Neutrophil (primary cell): ENCODE measurements at regions not wholly inside any gene's neighbourhood (a gene's known extent, or its start where the extent isn't known, plus 50 kb on each side); places are given as distances from the start of the nearest gene placed in this dataset.

Experiments
- H3K27ac ChIP-seq: fragments of 200-600 bp; sonication (generic); 2 replicates; pipeline ENCODE4 v1.5.1; 2016; ENCODE audit warnings: mild to moderate bottlenecking, moderate library complexity
- H3K27me3 ChIP-seq: fragments of 200-600 bp; sonication (generic); 2 replicates; pipeline ENCODE4 v1.6.0; 2016; ENCODE audit warnings: mild to moderate bottlenecking
- H3K36me3 ChIP-seq: fragments of 200-600 bp; sonication (generic); 2 replicates; pipeline ENCODE4 v1.5.1; 2017
- H3K4me1 ChIP-seq, 2 experiments: fragments of 200-600 bp in 1 of 2; sonication (generic) in 1 of 2; 1 replicate in 1 of 2; 2 replicates in 1 of 2; pipeline versions ENCODE4 v1.5.1 to v1.6.1; 2013 to 2016; ENCODE audit warnings: low read depth in 1 of 2, low read length in 1 of 2, mild to moderate bottlenecking in 1 of 2, moderate library complexity in 1 of 2; ENCODE audit not compliant: control insufficient read depth in 1 of 2, insufficient read depth in 1 of 2
- H3K4me3 ChIP-seq, 2 experiments: fragments of 200-600 bp in 1 of 2; sonication (generic) in 1 of 2; 1 replicate in 1 of 2; 2 replicates in 1 of 2; pipeline ENCODE4 v1.5.1; 2013 to 2016; ENCODE audit warnings: low read depth in 1 of 2, low read length in 1 of 2, mild to moderate bottlenecking in 1 of 2, moderate library complexity in 1 of 2
- H3K9me3 ChIP-seq: fragments of 200-600 bp; sonication (generic); 2 replicates; pipeline ENCODE4 v1.5.1; 2016
- CTCF ChIP-seq: fragments of 200-600 bp; sonication (generic); IDR thresholded peaks from 2 replicates; pipeline ENCODE4 v1.5.1; 2016; ENCODE audit warnings: antibody characterized with exemption

DNA sequence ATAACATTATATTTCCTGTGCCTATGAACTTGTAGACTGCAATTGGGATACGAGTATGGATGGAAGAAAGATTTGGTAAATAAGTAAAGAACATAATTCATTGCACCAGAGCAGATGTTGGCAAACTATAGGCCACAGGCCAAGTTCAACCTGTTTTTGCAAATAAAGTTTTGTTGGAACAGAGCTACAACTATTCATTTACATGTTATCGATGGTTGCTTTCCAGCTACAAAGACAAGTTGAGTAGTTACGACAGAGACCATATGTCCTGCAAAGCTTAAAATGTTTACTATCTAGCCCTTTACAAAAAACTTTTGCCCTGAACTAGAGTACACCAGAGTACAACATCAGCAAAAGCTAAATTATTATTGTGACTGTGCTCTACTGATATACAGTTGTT is 169.1 kb upstream of the DMAC1 start:
- Histone ChIP-seq H3K27ac (peak overlapping the region; percentile 86), H3K9me3 (no peaks in the 10 kb centered on the region), H3K36me3 (no peaks in the 10 kb centered on the region), H3K27me3 (no peaks in the 10 kb centered on the region), H3K4me1 (peaks cover 36 to 56% of the 10 kb centered on the region in 2 experiments), H3K4me3 (no peak overlapping the region)
- TF ChIP-seq CTCF = no peak

- H3K36me3 ChIP-seq = no peaks in the 10 kb centered on the region
- peak overlapping the region; percentile 86 for H3K27ac ChIP-seq
- no peaks in the 10 kb centered on the region for H3K9me3 ChIP-seq
- H3K27me3 ChIP-seq = no peaks in the 10 kb centered on the region
- H3K4me3 ChIP-seq = peak overlapping the region; percentile 15 to 44
- peaks cover 41 to 60% of the 10 kb centered on the region in 2 experiments for H3K4me1 ChIP-seq
- TF ChIP-seq CTCF = no peak
Observed at GRCh38 chr9:7967851-7968250, 168.3 kb upstream of the DMAC1 start.

GRCh38 chr9:7967093-7967827 is 167.7 kb upstream of the DMAC1 start:
- no peaks in the 10 kb centered on the region for H3K27me3 ChIP-seq
- H3K36me3 ChIP-seq = no peaks in the 10 kb centered on the region
- TF ChIP-seq CTCF = no peak
- peak overlapping the region; percentile 86 for H3K27ac ChIP-seq
- H3K4me3 ChIP-seq = peak overlapping the region; percentile 15 to 44
- H3K9me3 ChIP-seq = no peaks in the 10 kb centered on the region
- H3K4me1 ChIP-seq = peaks cover 45 to 66% of the 10 kb centered on the region in 2 experiments

DNA sequence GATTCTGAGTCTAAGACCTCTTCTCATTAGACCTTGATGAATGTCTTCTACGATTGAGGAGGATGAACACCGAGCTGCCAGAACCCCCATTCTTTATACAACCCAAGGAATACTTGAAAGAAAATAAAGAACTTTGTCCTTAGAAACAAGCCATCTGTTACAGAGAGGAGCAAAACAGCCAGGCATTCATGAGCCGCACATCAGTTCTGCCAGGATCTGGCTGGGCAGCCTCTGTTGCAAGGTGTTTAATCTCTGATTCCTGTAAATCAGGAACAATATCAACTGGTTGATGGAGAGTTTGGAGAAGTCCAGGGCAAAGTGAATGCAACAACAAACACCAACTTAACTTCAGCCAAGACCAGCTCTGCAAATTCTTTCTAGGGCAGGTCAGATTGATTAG is 165.5 kb upstream of the DMAC1 start:
- H3K4me1 ChIP-seq = peaks cover 44 to 65% of the 10 kb centered on the region in 2 experiments
- no peak for TF ChIP-seq CTCF
- H3K27me3 ChIP-seq = no peaks in the 10 kb centered on the region
- H3K27ac ChIP-seq = no peak overlapping the region
- H3K9me3 ChIP-seq = no peaks in the 10 kb centered on the region
- H3K4me3 ChIP-seq = no peak overlapping the region
- no peaks in the 10 kb centered on the region for H3K36me3 ChIP-seq

GRCh38 chr9:7963026-7963425 is 163.4 kb upstream of the DMAC1 start:
- Histone ChIP-seq H3K27ac (no peak overlapping the region), H3K36me3 (no peaks in the 10 kb centered on the region), H3K4me3 (no peak overlapping the region), H3K27me3 (no peaks in the 10 kb centered on the region), H3K4me1 (peaks cover 40 to 56% of the 10 kb centered on the region in 2 experiments), H3K9me3 (no peaks in the 10 kb centered on the region)
- no peak for TF ChIP-seq CTCF
